WERI-Rb-1 (cell line): ENCODE measurements at regions not wholly inside any gene's neighbourhood (a gene's known extent, or its start where the extent isn't known, plus 50 kb on each side); places are given as distances from the start of the nearest gene placed in this dataset.

Experiments used
- DNase-seq: peaks from one replicate; pipeline ENCODE4 v3.0.0-alpha.2; 2020
- H3K27ac ChIP-seq: fragments of 250-450 bp; sonication (Bioruptor Pico); 2 replicates; pipeline ENCODE4 v1.5.1; 2020; ENCODE audit warnings: mild to moderate bottlenecking, moderate library complexity
- H3K27me3 ChIP-seq: fragments of 250-450 bp; sonication (Bioruptor Pico); 2 replicates; pipeline ENCODE4 v1.5.1; 2021; ENCODE audit warnings: mild to moderate bottlenecking, low read depth, moderate library complexity; ENCODE audit not compliant: insufficient read depth, severe bottlenecking
- H3K36me3 ChIP-seq: fragments of 250-450 bp; sonication (Bioruptor Pico); 2 replicates; pipeline ENCODE4 v1.5.1; 2020; ENCODE audit warnings: mild to moderate bottlenecking, moderate library complexity
- H3K4me3 ChIP-seq: 2 replicates; pipeline ENCODE4 v1.5.1; 2011; ENCODE audit warnings: low read depth, mild to moderate bottlenecking, control low read depth, low read length
- H3K9me3 ChIP-seq: fragments of 250-450 bp; sonication (Bioruptor Pico); 2 replicates; pipeline ENCODE4 v1.5.1; 2021; ENCODE audit warnings: mild to moderate bottlenecking, moderate library complexity; ENCODE audit not compliant: severe bottlenecking
- CTCF ChIP-seq: IDR thresholded peaks from 2 replicates; pipeline ENCODE4 v1.5.1; 2011; ENCODE audit warnings: low read depth, mild to moderate bottlenecking, control low read depth, inconsistent platforms, low read length

DNA sequence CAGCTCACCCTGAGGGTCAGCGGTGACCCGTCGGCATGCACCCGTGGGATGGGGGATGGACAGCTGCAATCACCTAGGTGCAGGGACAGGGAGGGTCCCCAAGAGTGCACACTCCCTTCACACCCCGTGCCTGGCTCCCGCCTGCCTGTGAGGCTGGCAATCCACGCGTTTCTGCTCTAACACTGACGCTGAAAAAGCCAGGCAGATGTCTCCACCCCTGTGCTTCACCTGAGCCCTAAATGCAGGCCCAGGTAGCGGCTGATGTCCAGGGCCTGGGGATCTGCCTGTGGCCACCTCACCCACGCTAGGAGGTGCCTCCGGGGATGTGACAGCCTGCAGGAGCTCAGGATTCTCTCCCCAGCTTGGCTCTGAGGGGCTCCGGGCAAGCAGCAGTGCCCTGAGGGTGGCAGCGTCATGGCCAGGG lies 212.0 kb upstream of the SALL3 start:
- no peak for TF ChIP-seq CTCF
- Histone ChIP-seq H3K9me3 (no peaks in the 10 kb centered on the region), H3K36me3 (no peaks in the 10 kb centered on the region), H3K27ac (no peak overlapping the region), H3K4me3 (no peak overlapping the region), H3K27me3 (no peaks in the 10 kb centered on the region)
- DNase-seq = no peak

- Histone ChIP-seq H3K4me3 (no peak overlapping the region), H3K27me3 (no peaks in the 10 kb centered on the region), H3K9me3 (no peaks in the 10 kb centered on the region), H3K27ac (no peak overlapping the region), H3K36me3 (no peaks in the 10 kb centered on the region)
- no peak for TF ChIP-seq CTCF
- DNase-seq = no peak
Observed at GRCh38 chr18:78768221-78768620, 211.4 kb upstream of the SALL3 start.

- Histone ChIP-seq H3K9me3 (no peaks in the 10 kb centered on the region), H3K27ac (no peak overlapping the region), H3K27me3 (no peaks in the 10 kb centered on the region), H3K4me3 (no peak overlapping the region), H3K36me3 (no peaks in the 10 kb centered on the region)
- no peak for TF ChIP-seq CTCF
- DNase-seq = no peak
Observed at GRCh38 chr18:78768656-78769501, 210.7 kb upstream of the SALL3 start.

DNA sequence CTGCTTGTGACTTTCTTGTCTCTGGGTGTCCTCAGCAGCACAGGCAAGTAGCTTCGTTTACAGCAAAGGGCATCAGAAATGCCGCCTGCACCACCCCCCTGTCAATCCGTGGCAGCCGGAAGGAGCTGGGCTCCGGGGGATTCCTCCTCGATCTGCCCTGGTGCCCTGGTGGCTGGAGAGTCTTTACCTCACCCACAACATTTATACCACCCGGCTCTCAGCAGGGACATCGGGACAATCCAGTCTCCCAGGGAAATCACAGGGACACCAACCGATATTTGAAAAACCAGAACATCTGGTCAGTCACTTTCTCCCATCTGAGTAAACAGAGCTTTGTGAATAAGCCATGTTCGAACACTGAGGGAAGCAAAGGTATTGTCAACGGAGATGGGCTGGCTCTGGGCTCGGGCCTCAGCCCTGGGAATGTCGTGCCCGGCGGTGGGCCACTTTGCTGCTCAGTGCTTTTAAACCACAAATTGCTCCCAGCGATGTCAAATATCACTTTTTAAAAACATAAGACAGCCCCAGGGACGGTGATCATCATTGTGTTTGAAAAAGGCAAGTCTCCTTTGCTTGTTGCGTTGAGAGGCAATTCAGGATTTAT lies 210.0 kb upstream of the SALL3 start:
- no peak for TF ChIP-seq CTCF
- no peak overlapping the region for H3K27ac ChIP-seq
- H3K27me3 ChIP-seq = no peaks in the 10 kb centered on the region
- H3K9me3 ChIP-seq = no peaks in the 10 kb centered on the region
- DNase-seq = no peak
- H3K4me3 ChIP-seq = no peak overlapping the region
- H3K36me3 ChIP-seq = no peaks in the 10 kb centered on the region

- H3K36me3 ChIP-seq = no peaks in the 10 kb centered on the region
- H3K27me3 ChIP-seq = no peaks in the 10 kb centered on the region
- H3K4me3 ChIP-seq = no peak overlapping the region
- no peak overlapping the region for H3K27ac ChIP-seq
- TF ChIP-seq CTCF = no peak
- no peak for DNase-seq
- no peaks in the 10 kb centered on the region for H3K9me3 ChIP-seq
Observed at GRCh38 chr18:78770139-78770822, 209.3 kb upstream of the SALL3 start.
